ENCODE measurements at regions not wholly inside any gene's neighbourhood (a gene's known extent, or its start where the extent isn't known, plus 50 kb on each side); places are given as distances from the start of the nearest gene placed in this dataset.

- H3K27me3 ChIP-seq = no peaks in the 10 kb centered on the region
- H3K4me3 ChIP-seq = no peak overlapping the region
- no peaks in the 10 kb centered on the region for H3K36me3 ChIP-seq
- ATAC-seq = no peak
- TF ChIP-seq POLR2A (IDR thresholded peaks at IDR 0.05) (no peak), EP300 (IDR thresholded peaks at IDR 0.05) (no peak), POLR2AphosphoS5 (IDR thresholded peaks at IDR 0.05) (no peak), CTCF (IDR thresholded peaks at IDR 0.05) (no peak)
- H3K4me1 ChIP-seq = no peaks in the 10 kb centered on the region
- 61 to 72% methylated on average over 2 of the region's 2 CpGs for WGBS, 2 donors (ENCODE audit: low coverage in 1 of 2)
- no peaks in the 10 kb centered on the region for H3K9me3 ChIP-seq
- no peak overlapping the region for H3K27ac ChIP-seq
These were observed 689.7 kb upstream of the GJE1 start for GRCh38 chr6:141443032-141443431.

GRCh38 chr6:141439513-141439912, 693.2 kb upstream of the GJE1 start:
- Histone ChIP-seq H3K27me3 (no peaks in the 10 kb centered on the region), H3K4me1 (no peaks in the 10 kb centered on the region), H3K27ac (no peak overlapping the region), H3K9me3 (no peaks in the 10 kb centered on the region), H3K36me3 (no peaks in the 10 kb centered on the region), H3K4me3 (no peak overlapping the region)
- ATAC-seq = no peak
- TF ChIP-seq POLR2A (IDR thresholded peaks at IDR 0.05) (no peak), POLR2AphosphoS5 (IDR thresholded peaks at IDR 0.05) (no peak), EP300 (IDR thresholded peaks at IDR 0.05) (no peak), CTCF (IDR thresholded peaks at IDR 0.05) (no peak)

GRCh38 chr6:141437685-141438084, 695.0 kb upstream of the GJE1 start:
- no peaks in the 10 kb centered on the region for H3K9me3 ChIP-seq
- no peaks in the 10 kb centered on the region for H3K36me3 ChIP-seq
- H3K4me3 ChIP-seq = no peak overlapping the region
- no peak for ATAC-seq
- TF ChIP-seq CTCF (IDR thresholded peaks at IDR 0.05) (no peak), POLR2AphosphoS5 (IDR thresholded peaks at IDR 0.05) (no peak), POLR2A (IDR thresholded peaks at IDR 0.05) (no peak), EP300 (IDR thresholded peaks at IDR 0.05) (no peak)
- no peak overlapping the region for H3K27ac ChIP-seq
- no peaks in the 10 kb centered on the region for H3K27me3 ChIP-seq
- H3K4me1 ChIP-seq = no peaks in the 10 kb centered on the region

GRCh38 chr6:141437011-141437410, 695.7 kb upstream of the GJE1 start:
- H3K9me3 ChIP-seq = no peaks in the 10 kb centered on the region
- H3K4me1 ChIP-seq = no peaks in the 10 kb centered on the region
- no peak for ATAC-seq
- no peak overlapping the region for H3K4me3 ChIP-seq
- H3K36me3 ChIP-seq = no peaks in the 10 kb centered on the region
- H3K27ac ChIP-seq = no peak overlapping the region
- TF ChIP-seq EP300 (IDR thresholded peaks at IDR 0.05) (no peak), CTCF (IDR thresholded peaks at IDR 0.05) (no peak), POLR2A (IDR thresholded peaks at IDR 0.05) (no peak), POLR2AphosphoS5 (IDR thresholded peaks at IDR 0.05) (no peak)
- no peaks in the 10 kb centered on the region for H3K27me3 ChIP-seq
- WGBS, 2 donors (ENCODE audit: low coverage in 1 of 2) = 46 to 64% methylated on average over 3 of the region's 3 CpGs

- Histone ChIP-seq H3K27ac (no peak overlapping the region), H3K27me3 (no peaks in the 10 kb centered on the region), H3K4me3 (no peak overlapping the region), H3K36me3 (no peaks in the 10 kb centered on the region), H3K9me3 (peaks cover 0 to 16% (median 0%) of the 10 kb centered on the region in 3 donors), H3K4me1 (no peaks in the 10 kb centered on the region)
- no peak for TF ChIP-seq EP300 (IDR thresholded peaks at IDR 0.05)
- no peak for TF ChIP-seq CTCF (IDR thresholded peaks at IDR 0.05)
- no peak for TF ChIP-seq POLR2A (IDR thresholded peaks at IDR 0.05)
- no peak for TF ChIP-seq POLR2AphosphoS5 (IDR thresholded peaks at IDR 0.05)
- ATAC-seq = no peak
- WGBS, 2 donors (ENCODE audit: low coverage in 1 of 2) = 58 to 59% methylated on average over 2 to 5 of the region's 5 CpGs
These were observed 706.2 kb upstream of the GJE1 start for GRCh38 chr6:141426400-141426980.
